ENCODE measurements at regions not wholly inside any gene's neighbourhood (a gene's known extent, or its start where the extent isn't known, plus 50 kb on each side); places are given as distances from the start of the nearest gene placed in this dataset.
"Not testable (repeated sequence)": the region's sequence is repeated elsewhere in the genome, so short reads cannot be mapped to it uniquely, and the experiment has no call there.

DNA sequence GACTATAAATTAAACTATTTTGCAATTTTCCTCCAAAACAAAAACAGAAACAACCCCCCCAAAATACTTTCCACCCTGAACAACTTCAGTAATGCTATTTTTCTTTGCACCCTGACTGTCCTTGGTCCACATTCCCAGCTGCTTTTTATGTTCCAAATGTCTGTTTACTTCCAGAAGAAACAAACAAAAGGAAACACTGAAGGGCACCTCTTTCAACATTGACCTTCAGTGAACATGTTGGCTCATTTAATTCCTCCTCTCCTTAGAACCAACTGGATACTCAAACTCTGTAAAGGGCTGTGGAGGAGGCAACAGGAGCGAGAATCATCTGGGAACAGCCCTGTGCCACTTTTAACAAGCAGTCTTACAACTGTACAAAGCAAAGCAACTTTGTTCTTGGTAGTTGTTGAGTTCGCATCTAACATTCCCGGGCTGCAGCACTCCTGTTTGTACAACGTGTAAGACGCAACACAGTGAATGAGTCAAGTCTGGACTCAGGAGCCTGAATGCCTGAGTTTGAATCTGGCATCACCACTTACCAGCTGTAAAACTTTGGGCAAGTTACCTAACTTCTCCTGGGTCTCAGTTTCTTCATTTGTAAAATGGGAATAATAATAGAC, 111.4 kb upstream of the GATA6 start:
- Histone ChIP-seq H3K36me3 (ENCODE audit: insufficient read depth, low read length) (no peaks in the 10 kb centered on the region), H3K27ac (ENCODE audit: low read depth, low read length) (no peak overlapping the region), H3K9me3 (ENCODE audit: insufficient read depth, low read depth, low read length) (no peaks in the 10 kb centered on the region), H3K9ac (ENCODE audit: low read depth, low read length) (no peak overlapping the region), H3K4me1 (ENCODE audit: insufficient read depth, low read length) (0 out of 2 replicates have a peak, but pooled peaks cover 5% of the 10 kb centered on the region), H3K27me3 (ENCODE audit: insufficient read depth, low read length) (no peaks in the 10 kb centered on the region), H3K4me3 (ENCODE audit: low read length) (no peak overlapping the region)
- WGBS = 94% methylated on average over 5 of the region's 5 CpGs

DNA sequence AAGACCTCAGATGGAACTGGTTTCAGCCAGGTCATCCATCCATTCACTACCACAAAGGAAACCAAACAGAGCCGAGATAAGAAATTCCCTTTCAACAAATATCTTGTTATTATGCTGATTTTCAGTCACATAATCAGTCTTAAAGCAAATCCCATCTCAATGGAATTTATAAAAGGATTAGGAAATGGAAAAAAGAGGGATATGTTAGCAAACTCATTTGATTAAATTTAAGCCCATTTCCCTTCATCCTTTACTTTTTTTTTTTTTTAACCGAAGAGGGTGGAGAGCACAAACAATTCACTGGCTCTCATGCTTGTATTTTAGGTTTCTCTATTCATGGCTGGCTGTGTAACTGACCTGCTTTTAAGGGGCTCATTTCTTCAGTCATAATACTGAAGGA, 109.0 kb upstream of the GATA6 start:
- Histone ChIP-seq H3K27me3 (ENCODE audit: insufficient read depth, low read length) (no peaks in the 10 kb centered on the region), H3K9me3 (ENCODE audit: insufficient read depth, low read depth, low read length) (no peaks in the 10 kb centered on the region), H3K9ac (ENCODE audit: low read depth, low read length) (no peak overlapping the region), H3K36me3 (ENCODE audit: insufficient read depth, low read length) (no peaks in the 10 kb centered on the region), H3K4me1 (ENCODE audit: insufficient read depth, low read length) (0 out of 2 replicates have a peak, but pooled peaks cover 5% of the 10 kb centered on the region), H3K4me3 (ENCODE audit: low read length) (no peak overlapping the region), H3K27ac (ENCODE audit: low read depth, low read length) (no peak overlapping the region)
- WGBS = 100% methylated on average over 1 of the region's 2 CpGs

DNA sequence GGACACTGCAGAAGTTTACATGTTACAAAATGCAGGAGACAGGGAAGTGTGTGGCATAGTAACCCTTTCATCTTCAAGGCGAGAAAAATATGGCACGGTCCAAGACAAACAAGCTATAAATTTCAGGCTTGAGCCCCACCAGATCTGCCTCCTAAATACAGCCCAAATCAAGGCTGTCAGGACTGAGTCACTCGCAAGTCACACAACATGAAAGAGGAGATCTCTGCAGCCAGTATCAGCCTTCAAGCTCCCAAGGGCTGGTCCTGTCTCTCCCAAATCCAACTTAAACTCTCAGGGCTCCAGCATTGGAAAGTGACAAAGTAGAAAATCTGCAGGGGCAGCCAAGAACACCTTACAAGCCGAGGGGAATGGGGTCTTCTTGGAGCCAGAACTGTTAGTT, 106.3 kb upstream of the GATA6 start:
- Histone ChIP-seq H3K9ac (ENCODE audit: low read depth, low read length) (no peak overlapping the region), H3K36me3 (ENCODE audit: insufficient read depth, low read length) (no peaks in the 10 kb centered on the region), H3K4me3 (ENCODE audit: low read length) (no peak overlapping the region), H3K4me1 (ENCODE audit: insufficient read depth, low read length) (0 out of 2 replicates have a peak, but pooled peaks cover 5% of the 10 kb centered on the region), H3K9me3 (ENCODE audit: insufficient read depth, low read depth, low read length) (no peaks in the 10 kb centered on the region), H3K27me3 (ENCODE audit: insufficient read depth, low read length) (no peaks in the 10 kb centered on the region), H3K27ac (ENCODE audit: low read depth, low read length) (no peak overlapping the region)
- WGBS = 85% methylated on average over 4 of the region's 4 CpGs

DNA sequence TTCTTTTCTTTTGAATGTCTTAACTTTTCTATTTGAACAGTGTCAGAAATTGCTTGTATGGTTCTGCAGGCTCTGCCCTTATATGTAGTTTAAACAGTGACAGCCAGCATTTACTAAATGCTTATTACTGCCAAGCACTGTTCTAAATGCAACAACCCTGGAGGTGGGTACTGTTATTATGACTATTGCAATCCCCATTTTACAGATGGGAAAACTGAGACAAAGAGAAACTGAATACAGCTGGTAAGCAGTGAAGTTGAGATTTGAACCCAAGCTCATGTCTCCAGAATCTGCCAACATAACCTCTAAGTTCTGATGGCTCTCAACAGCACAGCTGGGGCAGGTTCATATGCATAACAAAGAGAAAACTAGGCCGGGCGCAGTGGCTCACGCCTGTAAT, 105.7 kb upstream of the GATA6 start:
- H3K36me3 ChIP-seq (ENCODE audit: insufficient read depth, low read length) = no peaks in the 10 kb centered on the region
- WGBS = 59% methylated on average over 3 of the region's 3 CpGs
- H3K27ac ChIP-seq (ENCODE audit: low read depth, low read length) = no peak overlapping the region
- no peak overlapping the region for H3K9ac ChIP-seq (ENCODE audit: low read depth, low read length)
- H3K4me1 ChIP-seq (ENCODE audit: insufficient read depth, low read length) = 0 out of 2 replicates have a peak, but pooled peaks cover 5% of the 10 kb centered on the region
- H3K4me3 ChIP-seq (ENCODE audit: low read length) = no peak overlapping the region
- H3K27me3 ChIP-seq (ENCODE audit: insufficient read depth, low read length) = no peaks in the 10 kb centered on the region
- no peaks in the 10 kb centered on the region for H3K9me3 ChIP-seq (ENCODE audit: insufficient read depth, low read depth, low read length)

DNA sequence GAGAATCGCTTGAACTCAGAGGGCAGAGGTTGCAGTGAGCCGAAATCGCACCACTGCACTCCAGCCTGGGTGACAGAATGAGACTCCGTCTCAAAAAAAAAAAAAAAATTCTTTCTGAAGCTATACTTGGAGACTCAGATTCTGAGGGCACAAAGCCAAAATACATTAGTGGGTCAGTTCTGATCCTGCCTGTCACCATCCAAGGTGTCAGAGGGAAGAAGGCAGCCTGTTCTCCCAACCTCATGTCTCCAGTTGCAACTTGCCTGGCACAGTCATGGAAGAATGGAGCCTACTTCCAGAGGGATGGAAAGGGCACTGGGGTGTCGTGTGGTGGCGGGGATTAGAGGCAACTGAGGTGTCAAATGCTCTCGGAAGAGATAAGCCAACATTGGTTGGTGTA, 104.8 kb upstream of the GATA6 start:
- Histone ChIP-seq H3K4me1 (ENCODE audit: insufficient read depth, low read length) (0 out of 2 replicates have a peak, but pooled peaks cover 5% of the 10 kb centered on the region), H3K9me3 (ENCODE audit: insufficient read depth, low read depth, low read length) (no peaks in the 10 kb centered on the region), H3K9ac (ENCODE audit: low read depth, low read length) (no peak overlapping the region), H3K27ac (ENCODE audit: low read depth, low read length) (no peak overlapping the region), H3K36me3 (ENCODE audit: insufficient read depth, low read length) (no peaks in the 10 kb centered on the region), H3K27me3 (ENCODE audit: insufficient read depth, low read length) (no peaks in the 10 kb centered on the region), H3K4me3 (ENCODE audit: low read length) (no peak overlapping the region)
- WGBS = 94% methylated on average over 7 of the region's 7 CpGs

DNA sequence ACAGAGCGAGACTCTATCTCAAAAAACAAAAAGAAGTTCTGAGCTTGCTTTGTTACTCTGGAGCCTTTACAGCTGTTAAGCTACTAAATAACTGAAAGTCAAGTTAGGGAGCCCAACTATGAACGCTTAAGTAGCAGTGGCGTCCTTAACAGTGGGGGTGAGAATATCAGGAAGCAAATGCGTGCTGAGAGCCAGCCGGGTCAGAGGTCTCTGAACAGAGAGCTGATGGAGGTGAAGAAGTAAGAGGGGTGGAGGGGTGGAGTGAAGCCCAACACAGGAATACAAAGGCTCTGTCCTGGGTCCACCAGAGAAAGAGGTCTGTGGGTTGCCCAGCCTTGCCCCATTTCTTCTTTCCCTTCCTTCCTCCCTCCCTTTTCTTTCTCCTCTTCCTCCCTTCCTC, 104.1 kb upstream of the GATA6 start:
- Histone ChIP-seq H3K4me1 (ENCODE audit: insufficient read depth, low read length) (0 out of 2 replicates have a peak, but pooled peaks cover 4% of the 10 kb centered on the region), H3K36me3 (ENCODE audit: insufficient read depth, low read length) (no peaks in the 10 kb centered on the region), H3K9ac (ENCODE audit: low read depth, low read length) (no peak overlapping the region), H3K4me3 (ENCODE audit: low read length) (no peak overlapping the region), H3K27me3 (ENCODE audit: insufficient read depth, low read length) (no peaks in the 10 kb centered on the region), H3K27ac (ENCODE audit: low read depth, low read length) (no peak overlapping the region), H3K9me3 (ENCODE audit: insufficient read depth, low read depth, low read length) (no peaks in the 10 kb centered on the region)
- WGBS = 70% methylated on average over 5 of the region's 5 CpGs

DNA sequence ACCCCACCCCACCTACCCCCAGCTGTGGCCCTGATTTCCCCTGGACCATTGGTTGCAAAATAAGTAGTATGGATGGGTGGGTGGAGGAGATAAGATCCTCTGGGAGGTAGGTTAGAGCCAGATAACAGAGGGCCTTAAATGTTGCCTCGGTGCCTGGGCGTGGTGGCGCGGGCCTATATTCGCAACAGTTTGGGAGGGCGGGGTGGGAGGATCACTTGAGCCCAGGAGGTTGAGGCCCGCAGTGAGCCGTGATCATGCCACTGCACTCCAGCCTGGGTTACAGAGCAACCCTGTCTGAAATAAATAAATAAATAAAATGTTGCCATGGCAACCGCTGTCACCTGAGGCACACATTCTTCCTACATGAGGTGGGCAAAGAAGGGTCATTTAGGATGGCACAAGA, 103.3 kb upstream of the GATA6 start:
- no peak overlapping the region for H3K27ac ChIP-seq (ENCODE audit: low read depth, low read length)
- H3K4me3 ChIP-seq (ENCODE audit: low read length) = no peak overlapping the region
- no peaks in the 10 kb centered on the region for H3K4me1 ChIP-seq (ENCODE audit: insufficient read depth, low read length)
- WGBS = 93% methylated on average over 9 of the region's 9 CpGs
- H3K36me3 ChIP-seq (ENCODE audit: insufficient read depth, low read length) = no peaks in the 10 kb centered on the region
- no peaks in the 10 kb centered on the region for H3K9me3 ChIP-seq (ENCODE audit: insufficient read depth, low read depth, low read length)
- no peaks in the 10 kb centered on the region for H3K27me3 ChIP-seq (ENCODE audit: insufficient read depth, low read length)
- H3K9ac ChIP-seq (ENCODE audit: low read depth, low read length) = no peak overlapping the region

DNA sequence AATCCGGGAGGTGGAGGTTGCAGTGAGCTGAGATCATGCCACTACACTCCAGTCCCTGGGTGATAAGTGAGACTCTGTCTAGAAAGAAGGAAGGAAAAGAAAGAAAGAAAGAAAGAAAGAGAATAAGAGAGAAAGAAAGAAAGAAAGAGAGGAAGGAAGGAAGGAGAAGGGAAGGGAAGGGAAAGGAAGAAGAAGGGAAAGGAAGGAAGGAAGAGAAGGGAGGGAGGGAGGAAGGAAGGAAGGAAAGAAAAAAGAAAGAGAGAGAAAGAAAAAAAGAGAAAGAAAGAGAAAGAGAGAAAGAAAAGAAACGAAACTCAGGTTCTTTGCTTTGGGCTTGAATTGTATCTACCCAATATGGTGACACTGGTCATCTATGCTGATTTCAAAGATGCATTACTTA, 102.3 kb upstream of the GATA6 start:
- 94% methylated on average over 2 of the region's 2 CpGs for WGBS
- Histone ChIP-seq H3K4me3 (ENCODE audit: low read length) (no peak overlapping the region), H3K9ac (ENCODE audit: low read depth, low read length) (no peak overlapping the region), H3K27me3 (ENCODE audit: insufficient read depth, low read length) (no peaks in the 10 kb centered on the region), H3K9me3 (ENCODE audit: insufficient read depth, low read depth, low read length) (no peaks in the 10 kb centered on the region), H3K27ac (ENCODE audit: low read depth, low read length) (no peak overlapping the region), H3K4me1 (ENCODE audit: insufficient read depth, low read length) (no peaks in the 10 kb centered on the region), H3K36me3 (ENCODE audit: insufficient read depth, low read length) (no peaks in the 10 kb centered on the region)

DNA sequence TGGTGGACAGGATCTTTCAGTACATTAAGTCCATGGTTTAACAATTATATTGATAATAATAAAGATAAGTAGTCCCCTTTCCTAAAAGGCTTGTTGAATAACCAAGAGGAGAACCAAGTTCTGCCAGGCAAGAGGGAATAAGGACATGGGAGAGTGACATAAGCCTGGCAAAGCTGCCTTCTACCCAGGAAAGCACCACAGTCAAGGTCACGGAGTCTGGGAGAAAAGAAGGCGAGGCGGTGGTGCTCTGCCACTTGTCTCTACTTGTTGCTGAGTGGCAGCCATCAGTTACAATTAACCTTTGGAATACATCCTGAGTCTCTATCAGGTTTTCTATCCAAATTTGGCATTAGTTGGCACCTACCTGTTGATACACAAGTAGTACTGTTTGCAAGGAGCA, 101.7 kb upstream of the GATA6 start:
- Histone ChIP-seq H3K9ac (ENCODE audit: low read depth, low read length) (no peak overlapping the region), H3K27me3 (ENCODE audit: insufficient read depth, low read length) (no peaks in the 10 kb centered on the region), H3K9me3 (ENCODE audit: insufficient read depth, low read depth, low read length) (no peaks in the 10 kb centered on the region), H3K4me3 (ENCODE audit: low read length) (no peak overlapping the region), H3K4me1 (ENCODE audit: insufficient read depth, low read length) (no peaks in the 10 kb centered on the region), H3K36me3 (ENCODE audit: insufficient read depth, low read length) (no peaks in the 10 kb centered on the region), H3K27ac (ENCODE audit: low read depth, low read length) (no peak overlapping the region)
- 96% methylated on average over 3 of the region's 3 CpGs for WGBS

DNA sequence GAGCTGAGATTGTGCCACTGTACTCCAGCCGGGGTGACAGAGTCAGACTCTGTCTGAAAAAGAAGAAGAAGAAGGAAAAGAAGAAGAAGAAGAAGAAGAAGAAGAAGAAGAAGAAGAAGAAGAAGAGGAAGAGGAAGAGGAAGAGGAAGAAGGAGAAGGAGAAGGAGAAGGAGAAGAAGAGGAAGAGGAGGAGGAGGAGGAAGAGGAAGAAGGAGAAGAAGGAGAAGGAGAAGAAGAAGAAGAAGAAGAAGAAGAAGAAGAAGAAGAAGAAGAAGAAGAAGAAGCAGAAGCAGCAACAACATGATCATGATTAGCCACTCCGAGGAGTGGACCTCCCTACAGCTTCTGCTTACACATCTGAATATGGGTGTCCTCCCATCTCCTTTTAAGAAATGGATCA, 100.6 kb upstream of the GATA6 start:
- H3K4me3 ChIP-seq (ENCODE audit: low read length); H3K36me3 ChIP-seq (ENCODE audit: insufficient read depth, low read length); H3K9me3 ChIP-seq (ENCODE audit: insufficient read depth, low read depth, low read length); H3K9ac ChIP-seq (ENCODE audit: low read depth, low read length); H3K4me1 ChIP-seq (ENCODE audit: insufficient read depth, low read length); H3K27ac ChIP-seq (ENCODE audit: low read depth, low read length); H3K27me3 ChIP-seq (ENCODE audit: insufficient read depth, low read length): not testable (repeated sequence)
- WGBS = 90% methylated on average over 2 of the region's 2 CpGs

DNA sequence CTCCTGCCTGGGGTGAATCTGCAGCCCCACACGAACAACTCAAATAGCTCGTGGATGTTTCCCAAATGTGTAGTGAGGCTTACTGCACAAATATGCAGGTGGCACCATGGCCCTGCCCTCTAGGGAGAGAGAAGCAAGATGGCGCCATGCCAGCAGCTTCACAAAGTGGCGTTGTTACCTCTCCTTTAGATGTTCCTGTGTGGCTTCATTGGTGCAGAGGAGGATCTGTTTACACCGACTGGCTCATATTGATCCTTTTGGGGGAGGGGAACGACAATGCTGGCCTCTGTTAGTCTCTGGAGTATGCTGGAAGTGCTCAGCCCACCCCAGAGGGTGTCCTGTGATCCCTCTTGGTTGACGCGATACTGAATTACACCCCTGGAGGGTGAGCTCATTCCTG, 99.5 kb upstream of the GATA6 start:
- Histone ChIP-seq H3K36me3 (ENCODE audit: insufficient read depth, low read length) (no peaks in the 10 kb centered on the region), H3K4me1 (ENCODE audit: insufficient read depth, low read length) (no peaks in the 10 kb centered on the region), H3K27ac (ENCODE audit: low read depth, low read length) (no peak overlapping the region), H3K4me3 (ENCODE audit: low read length) (no peak overlapping the region), H3K9ac (ENCODE audit: low read depth, low read length) (no peak overlapping the region), H3K27me3 (ENCODE audit: insufficient read depth, low read length) (no peaks in the 10 kb centered on the region), H3K9me3 (ENCODE audit: insufficient read depth, low read depth, low read length) (no peaks in the 10 kb centered on the region)
- 78% methylated on average over 8 of the region's 8 CpGs for WGBS

DNA sequence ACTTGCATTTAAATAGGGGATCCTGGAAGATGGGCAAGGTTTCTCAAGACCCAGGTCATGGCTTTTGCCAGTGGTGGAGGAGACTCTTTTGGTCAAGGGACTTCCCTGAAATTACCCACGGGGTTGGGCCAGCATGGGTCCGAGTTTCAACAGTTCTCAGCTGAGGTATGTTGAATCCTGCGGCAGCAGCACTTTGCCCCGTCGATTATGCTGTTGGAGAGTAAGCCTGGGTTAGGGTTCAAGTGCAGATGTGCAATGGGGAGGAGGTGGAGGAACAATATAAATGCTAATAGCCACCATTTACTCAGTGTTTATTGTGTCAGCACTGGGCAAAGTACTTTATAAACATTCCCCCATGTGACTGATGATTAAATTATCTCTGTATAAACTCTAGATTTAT, 96.0 kb upstream of the GATA6 start:
- Histone ChIP-seq H3K4me1 (ENCODE audit: insufficient read depth, low read length) (no peaks in the 10 kb centered on the region), H3K27me3 (ENCODE audit: insufficient read depth, low read length) (no peaks in the 10 kb centered on the region), H3K27ac (ENCODE audit: low read depth, low read length) (no peak overlapping the region), H3K4me3 (ENCODE audit: low read length) (no peak overlapping the region), H3K9me3 (ENCODE audit: insufficient read depth, low read depth, low read length) (no peaks in the 10 kb centered on the region), H3K36me3 (ENCODE audit: insufficient read depth, low read length) (no peaks in the 10 kb centered on the region), H3K9ac (ENCODE audit: low read depth, low read length) (no peak overlapping the region)
- 87% methylated on average over 5 of the region's 5 CpGs for whole genome bisulfite sequencing

Measured in HUES64 (cell line).